ENCODE measurements at regions not wholly inside any gene's neighbourhood (a gene's known extent, or its start where the extent isn't known, plus 50 kb on each side); places are given as distances from the start of the nearest gene placed in this dataset.
A peak's percentile ranks its signal among the peaks of the same experiment; 100 is the strongest.

DNA sequence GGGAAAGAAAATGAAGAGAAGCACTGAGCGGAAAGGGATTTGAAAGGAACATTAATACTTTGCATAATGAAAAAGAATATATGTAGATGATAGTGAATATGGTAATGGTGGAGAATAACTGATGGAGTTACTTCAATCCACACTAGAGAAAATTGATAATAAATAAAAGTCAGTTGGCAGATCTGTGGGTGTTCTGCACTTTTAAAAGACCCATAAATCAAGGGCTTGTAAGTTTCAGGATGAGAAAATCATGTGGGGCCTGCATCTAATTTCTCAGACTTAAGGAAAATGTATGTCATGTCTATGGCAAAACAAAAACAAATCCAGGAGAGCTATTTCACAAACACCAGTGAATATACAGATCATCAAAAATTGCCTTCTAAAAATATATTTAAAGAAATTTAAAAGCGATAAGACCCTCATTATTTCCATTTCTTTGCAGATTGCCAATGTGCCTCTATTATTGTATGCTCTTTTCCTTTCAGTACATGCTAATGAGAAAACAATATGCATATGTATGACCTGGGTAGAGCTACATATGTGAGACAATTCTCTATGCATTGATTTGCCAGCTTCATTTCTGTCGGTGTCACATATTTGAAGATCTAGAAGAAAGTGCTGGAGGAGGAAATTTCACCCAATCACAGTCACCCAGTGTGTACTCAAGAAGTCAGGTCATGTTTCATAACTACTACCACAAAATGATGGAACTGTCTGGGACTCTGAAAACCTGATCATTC lies 269.9 kb upstream of the PDZRN3 start:
- H3K9ac ChIP-seq (ENCODE audit: insufficient read depth in 1 of 2, low read length in 2 of 2) = no peak overlapping the region
- H3K27ac ChIP-seq (ENCODE audit: low read depth in 1 of 2, low read length in 1 of 2) = no peak overlapping the region
- TF ChIP-seq, protein P1, sequence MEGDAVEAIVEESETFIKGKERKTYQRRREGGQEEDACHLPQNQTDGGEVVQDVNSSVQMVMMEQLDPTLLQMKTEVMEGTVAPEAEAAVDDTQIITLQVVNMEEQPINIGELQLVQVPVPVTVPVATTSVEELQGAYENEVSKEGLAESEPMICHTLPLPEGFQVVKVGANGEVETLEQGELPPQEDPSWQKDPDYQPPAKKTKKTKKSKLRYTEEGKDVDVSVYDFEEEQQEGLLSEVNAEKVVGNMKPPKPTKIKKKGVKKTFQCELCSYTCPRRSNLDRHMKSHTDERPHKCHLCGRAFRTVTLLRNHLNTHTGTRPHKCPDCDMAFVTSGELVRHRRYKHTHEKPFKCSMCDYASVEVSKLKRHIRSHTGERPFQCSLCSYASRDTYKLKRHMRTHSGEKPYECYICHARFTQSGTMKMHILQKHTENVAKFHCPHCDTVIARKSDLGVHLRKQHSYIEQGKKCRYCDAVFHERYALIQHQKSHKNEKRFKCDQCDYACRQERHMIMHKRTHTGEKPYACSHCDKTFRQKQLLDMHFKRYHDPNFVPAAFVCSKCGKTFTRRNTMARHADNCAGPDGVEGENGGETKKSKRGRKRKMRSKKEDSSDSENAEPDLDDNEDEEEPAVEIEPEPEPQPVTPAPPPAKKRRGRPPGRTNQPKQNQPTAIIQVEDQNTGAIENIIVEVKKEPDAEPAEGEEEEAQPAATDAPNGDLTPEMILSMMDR (IDR thresholded peaks at IDR 0.05; ENCODE audit: control extremely low read depth, extremely low read depth) = no peak
- no peaks in the 10 kb centered on the region for H3K4me1 ChIP-seq (ENCODE audit: control insufficient read depth in 5 of 5, insufficient read depth in 5 of 5, low read length in 5 of 5)
- H3K4me3 ChIP-seq = no peak overlapping the region
- no peaks in the 10 kb centered on the region for H3K9me3 ChIP-seq (ENCODE audit: control insufficient read depth in 4 of 4, insufficient read depth in 3 of 4, low read length in 3 of 4)
- H3K36me3 ChIP-seq (ENCODE audit: control insufficient read depth in 4 of 4, insufficient read depth in 4 of 4, low read length in 4 of 4) = no peaks in the 10 kb centered on the region
- ATAC-seq (ENCODE audit: insufficient read depth, low FRiP score) = no peak
- DNase-seq = peak in 2 of 3 donors; percentile 21 to 32
- no peaks in the 10 kb centered on the region for H3K27me3 ChIP-seq (ENCODE audit: control insufficient read depth in 3 of 3, insufficient read depth in 3 of 3, low read length in 2 of 3)
- 87 to 88% methylated on average over 3 of the region's 3 CpGs for WGBS, 2 donors

DNA sequence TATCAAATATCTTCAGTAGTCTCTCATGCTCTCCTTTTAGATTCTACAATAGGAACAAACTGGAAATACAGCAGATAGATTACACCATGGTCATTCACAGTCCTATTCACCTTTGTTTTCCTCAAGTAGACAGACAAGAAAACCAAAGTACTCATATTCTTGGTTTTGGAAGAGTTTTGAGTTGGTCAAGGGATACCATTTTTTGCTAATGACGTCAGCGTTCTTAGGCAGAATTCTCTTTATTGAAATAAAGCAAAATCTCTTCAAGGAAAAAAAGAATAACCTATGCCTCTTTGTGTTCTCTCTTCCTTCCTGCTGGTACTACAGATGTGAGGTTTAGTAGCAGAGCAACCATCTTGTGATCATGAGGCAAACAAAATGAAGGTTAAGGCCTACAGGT lies 268.3 kb upstream of the PDZRN3 start:
- no peak for ATAC-seq (ENCODE audit: insufficient read depth, low FRiP score)
- 90 to 93% methylated on average over 2 of the region's 2 CpGs for WGBS, 2 donors
- Histone ChIP-seq H3K27ac (ENCODE audit: low read depth in 1 of 2, low read length in 1 of 2) (no peak overlapping the region), H3K4me3 (no peak overlapping the region), H3K27me3 (ENCODE audit: control insufficient read depth in 3 of 3, insufficient read depth in 3 of 3, low read length in 2 of 3) (no peaks in the 10 kb centered on the region), H3K4me1 (ENCODE audit: control insufficient read depth in 5 of 5, insufficient read depth in 5 of 5, low read length in 5 of 5) (no peaks in the 10 kb centered on the region), H3K9me3 (ENCODE audit: control insufficient read depth in 4 of 4, insufficient read depth in 3 of 4, low read length in 3 of 4) (no peaks in the 10 kb centered on the region), H3K9ac (ENCODE audit: insufficient read depth in 1 of 2, low read length in 2 of 2) (no peak overlapping the region), H3K36me3 (ENCODE audit: control insufficient read depth in 4 of 4, insufficient read depth in 4 of 4, low read length in 4 of 4) (no peaks in the 10 kb centered on the region)
- TF ChIP-seq, protein P1 (IDR thresholded peaks at IDR 0.05; ENCODE audit: control extremely low read depth, extremely low read depth) = no peak
- no peak for DNase-seq

DNA sequence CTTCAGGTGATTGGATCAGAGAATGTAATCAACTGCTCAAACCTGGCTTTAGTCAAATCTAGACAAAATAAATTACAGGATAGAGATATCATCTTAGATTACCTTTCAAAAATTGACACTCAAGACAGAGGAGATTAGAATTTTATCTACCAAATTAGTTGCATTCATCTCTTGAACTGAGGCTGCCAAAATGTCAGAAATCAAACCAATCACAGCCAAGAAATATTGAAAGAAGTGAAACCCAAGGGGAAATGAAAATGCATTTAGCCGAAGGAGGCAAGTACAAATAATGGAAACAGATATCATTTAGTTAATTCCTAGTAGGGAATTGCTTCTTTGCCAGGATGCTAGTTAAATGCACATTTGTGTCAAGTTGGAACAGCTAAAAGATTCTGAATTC lies 261.1 kb upstream of the PDZRN3 start:
- no peak for DNase-seq
- 77 to 79% methylated on average over 1 of the region's 1 CpG for WGBS, 2 donors
- no peak overlapping the region for H3K27ac ChIP-seq (ENCODE audit: low read depth in 1 of 2, low read length in 1 of 2)
- no peaks in the 10 kb centered on the region for H3K36me3 ChIP-seq (ENCODE audit: control insufficient read depth in 4 of 4, insufficient read depth in 4 of 4, low read length in 4 of 4)
- no peak overlapping the region for H3K9ac ChIP-seq (ENCODE audit: insufficient read depth in 1 of 2, low read length in 2 of 2)
- peaks cover 0 to 3% (median 0%) of the 10 kb centered on the region in 5 donors for H3K4me1 ChIP-seq (ENCODE audit: control insufficient read depth in 5 of 5, insufficient read depth in 5 of 5, low read length in 5 of 5)
- H3K4me3 ChIP-seq = no peak overlapping the region
- TF ChIP-seq, protein P1 (IDR thresholded peaks at IDR 0.05; ENCODE audit: control extremely low read depth, extremely low read depth) = no peak
- ATAC-seq (ENCODE audit: insufficient read depth, low FRiP score) = no peak
- no peaks in the 10 kb centered on the region for H3K27me3 ChIP-seq (ENCODE audit: control insufficient read depth in 3 of 3, insufficient read depth in 3 of 3, low read length in 2 of 3)
- no peaks in the 10 kb centered on the region for H3K9me3 ChIP-seq (ENCODE audit: control insufficient read depth in 4 of 4, insufficient read depth in 3 of 4, low read length in 3 of 4)

DNA sequence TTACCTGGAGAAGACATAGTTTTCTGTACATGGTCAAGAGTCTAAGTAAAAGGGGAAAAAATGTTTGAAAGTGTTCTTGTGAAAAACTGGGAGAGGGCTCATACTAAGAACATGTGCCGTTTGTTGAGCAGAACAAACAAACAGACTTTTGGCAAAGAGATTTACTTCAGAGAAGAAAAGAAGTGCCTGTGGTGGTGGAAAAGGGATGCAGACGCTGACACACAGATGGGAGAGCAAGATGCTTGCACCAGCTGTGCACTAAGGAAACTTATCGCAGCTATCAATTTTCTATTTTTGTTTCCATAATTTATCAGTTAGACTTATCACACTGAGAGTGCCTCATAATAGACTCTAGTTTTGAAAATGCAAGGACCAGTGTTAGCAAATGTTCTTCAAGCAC lies 259.6 kb upstream of the PDZRN3 start:
- Histone ChIP-seq H3K27ac (ENCODE audit: low read depth in 1 of 2, low read length in 1 of 2) (no peak overlapping the region), H3K9me3 (ENCODE audit: control insufficient read depth in 4 of 4, insufficient read depth in 3 of 4, low read length in 3 of 4) (no peaks in the 10 kb centered on the region), H3K4me1 (ENCODE audit: control insufficient read depth in 5 of 5, insufficient read depth in 5 of 5, low read length in 5 of 5) (peaks cover 0 to 3% (median 0%) of the 10 kb centered on the region in 5 donors), H3K36me3 (ENCODE audit: control insufficient read depth in 4 of 4, insufficient read depth in 4 of 4, low read length in 4 of 4) (no peaks in the 10 kb centered on the region), H3K27me3 (ENCODE audit: control insufficient read depth in 3 of 3, insufficient read depth in 3 of 3, low read length in 2 of 3) (no peaks in the 10 kb centered on the region), H3K9ac (ENCODE audit: insufficient read depth in 1 of 2, low read length in 2 of 2) (no peak overlapping the region), H3K4me3 (no peak overlapping the region)
- ATAC-seq (ENCODE audit: insufficient read depth, low FRiP score) = no peak
- TF ChIP-seq, protein P1 (IDR thresholded peaks at IDR 0.05; ENCODE audit: control extremely low read depth, extremely low read depth) = no peak
- WGBS, 2 donors = 64 to 77% methylated on average over 3 of the region's 3 CpGs
- DNase-seq = peak; percentile 15 to 64 (median 42)

Data from lung (tissue), 11 donors.